ENCODE measurements at regions not wholly inside any gene's neighbourhood (a gene's known extent, or its start where the extent isn't known, plus 50 kb on each side); places are given as distances from the start of the nearest gene placed in this dataset.
A peak's percentile ranks its signal among the peaks of the same experiment; 100 is the strongest.

DNA sequence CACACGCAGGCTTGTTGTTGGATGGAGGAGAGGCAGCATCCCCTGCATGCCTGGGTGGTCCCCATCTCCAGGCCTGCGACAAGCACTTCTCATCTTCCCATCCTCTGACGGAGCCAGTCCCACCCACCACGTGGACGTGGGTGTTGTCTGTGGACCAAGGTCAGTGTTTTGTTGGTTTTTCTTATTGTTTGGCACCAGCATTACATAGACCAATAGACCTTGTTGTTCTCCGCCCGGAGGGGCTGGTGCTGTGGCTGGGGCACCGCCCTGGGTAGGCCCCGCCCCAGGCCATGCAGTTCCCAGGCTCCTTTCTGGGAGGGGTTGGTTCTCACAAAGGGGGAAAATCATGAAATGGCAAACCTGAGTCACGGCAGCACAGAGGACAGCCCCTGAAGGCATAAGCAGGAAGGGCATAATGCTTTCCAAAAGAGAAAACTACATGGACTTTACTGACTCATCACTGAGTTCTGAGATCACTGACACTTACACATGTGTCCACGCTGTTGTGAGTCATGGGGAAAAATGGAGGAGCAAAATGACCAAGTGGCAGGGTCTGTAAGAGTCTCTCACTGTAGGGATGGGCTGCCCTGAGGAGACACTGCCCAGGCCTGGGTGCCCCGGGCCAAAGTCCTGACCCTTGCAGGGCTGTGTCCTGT lies 90.8 kb downstream of the THBS2 start:
- WGBS (ENCODE audit: low lambda C conversion rate) = 70% methylated on average over 10 of the region's 12 CpGs
- Histone ChIP-seq H3K4me3 (ENCODE audit: low read depth in 2 of 2, low read length in 1 of 2) (no peak overlapping the region), H4K20me1 (ENCODE audit: insufficient read depth) (no peaks in the 10 kb centered on the region), H3K27me3 (ENCODE audit: insufficient read depth) (no peaks in the 10 kb centered on the region), H3F3A (replicated peaks; ENCODE audit: insufficient read depth) (no peaks in the 10 kb centered on the region), H3K4me1 (ENCODE audit: control insufficient read depth in 1 of 2, insufficient read depth in 2 of 2, low read depth in 1 of 2, low read length in 1 of 2) (no peaks in the 10 kb centered on the region; a peak in 2 of 4 replicates), H3K9ac (no peak overlapping the region; the same call in 1 of the 2 replicates), H3K79me2 (ENCODE audit: insufficient read depth) (no peaks in the 10 kb centered on the region), H3K27ac (ENCODE audit: low read depth in 2 of 2, low read length in 1 of 2) (peak overlapping the region in 1 of 2 experiments; percentile 58; a peak in 2 of 4 replicates), H3K36me3 (replicated peaks in 1 of 2; ENCODE audit: control insufficient read depth in 1 of 2, insufficient read depth in 2 of 2, low read length in 1 of 2) (no peaks in the 10 kb centered on the region), H3K4me2 (no peak overlapping the region), H2AFZ (ENCODE audit: low read depth) (no peak overlapping the region), H3K9me2 (no peaks in the 10 kb centered on the region), H3K9me3 (no peaks in the 10 kb centered on the region)
- DNase-seq = peak; percentile 20
- ChIA-PET CTCF (no interaction called here), POLR2A (no interaction called here)
- TF ChIP-seq FOXM1 (IDR thresholded peaks at IDR 0.05; ENCODE audit: low read depth) (no peak), RAD21 (IDR thresholded peaks at IDR 0.05; ENCODE audit: low read length) (no peak), SIN3A (IDR thresholded peaks at IDR 0.05; ENCODE audit: borderline replicate concordance, low read depth, low read length) (0 out of 2 replicates have a peak, but pooled peaks have one; percentile 28), MEF2A (IDR thresholded peaks at IDR 0.05; ENCODE audit: borderline replicate concordance, low read depth) (no peak), TCF12 (IDR thresholded peaks at IDR 0.05) (no peak), NRF1 (IDR thresholded peaks at IDR 0.05; ENCODE audit: low read depth, low read length) (no peak), FOSL2 (IDR thresholded peaks at IDR 0.05; ENCODE audit: borderline replicate concordance, low read depth) (peak; percentile 32; the same call in 1 of the 2 replicates)
- TF ChIP-seq, protein P1, sequence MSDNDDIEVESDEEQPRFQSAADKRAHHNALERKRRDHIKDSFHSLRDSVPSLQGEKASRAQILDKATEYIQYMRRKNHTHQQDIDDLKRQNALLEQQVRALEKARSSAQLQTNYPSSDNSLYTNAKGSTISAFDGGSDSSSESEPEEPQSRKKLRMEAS (IDR thresholded peaks at IDR 0.05; ENCODE audit: low read depth) = peak; percentile 81

DNA sequence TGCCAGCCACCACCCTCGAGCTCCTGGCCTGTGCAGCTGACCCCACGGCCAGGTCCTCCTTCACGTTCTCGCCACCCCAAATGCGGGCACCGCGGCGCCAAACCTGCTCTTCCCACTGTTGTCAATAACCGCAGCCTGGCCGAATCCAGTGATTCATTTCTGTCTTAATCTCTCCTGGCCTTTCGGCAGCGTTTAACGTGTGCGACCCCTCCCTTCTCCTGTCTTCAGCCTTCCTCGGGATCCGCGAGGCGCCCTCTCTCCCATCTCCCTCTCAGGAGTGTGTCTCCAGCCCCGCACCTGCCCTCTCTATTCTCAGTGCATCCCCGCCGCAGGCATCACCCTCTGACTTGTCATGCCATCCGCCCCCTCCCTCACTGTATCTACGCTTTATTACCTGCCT lies 91.4 kb downstream of the THBS2 start:
- TF ChIP-seq CHD2 (IDR thresholded peaks at IDR 0.05; ENCODE audit: low read length, partially characterized antibody) = no peak
- no peak for TF ChIP-seq EP300 (IDR thresholded peaks at IDR 0.05; ENCODE audit: borderline replicate concordance in 1 of 2, low read depth in 1 of 2, low read length in 1 of 2)
- TF ChIP-seq, protein P1 (IDR thresholded peaks at IDR 0.05; ENCODE audit: low read depth) = no peak
- TF ChIP-seq TAF1 (IDR thresholded peaks at IDR 0.05; ENCODE audit: borderline replicate concordance, low read depth, low read length) = no peak
- TF ChIP-seq FOXJ3 (CRISPR knock-in tag; IDR thresholded peaks at IDR 0.05) = no peak
- no peak for TF ChIP-seq RXRA (IDR thresholded peaks at IDR 0.05; ENCODE audit: borderline replicate concordance, low read depth)
- TF ChIP-seq NFIC (IDR thresholded peaks at IDR 0.05; ENCODE audit: borderline replicate concordance) = no peak
- TF ChIP-seq EZH2phosphoT487 (IDR thresholded peaks at IDR 0.05; ENCODE audit: borderline replicate concordance, low read depth) = no peak
- no peak for TF ChIP-seq NRF1 (IDR thresholded peaks at IDR 0.05; ENCODE audit: low read depth, low read length)
- TF ChIP-seq POLR2AphosphoS5 (IDR thresholded peaks at IDR 0.05; ENCODE audit: low read depth, low read length) = no peak
- no peak for TF ChIP-seq FOSL2 (IDR thresholded peaks at IDR 0.05; ENCODE audit: borderline replicate concordance, low read depth)
- TF ChIP-seq, protein P2, sequence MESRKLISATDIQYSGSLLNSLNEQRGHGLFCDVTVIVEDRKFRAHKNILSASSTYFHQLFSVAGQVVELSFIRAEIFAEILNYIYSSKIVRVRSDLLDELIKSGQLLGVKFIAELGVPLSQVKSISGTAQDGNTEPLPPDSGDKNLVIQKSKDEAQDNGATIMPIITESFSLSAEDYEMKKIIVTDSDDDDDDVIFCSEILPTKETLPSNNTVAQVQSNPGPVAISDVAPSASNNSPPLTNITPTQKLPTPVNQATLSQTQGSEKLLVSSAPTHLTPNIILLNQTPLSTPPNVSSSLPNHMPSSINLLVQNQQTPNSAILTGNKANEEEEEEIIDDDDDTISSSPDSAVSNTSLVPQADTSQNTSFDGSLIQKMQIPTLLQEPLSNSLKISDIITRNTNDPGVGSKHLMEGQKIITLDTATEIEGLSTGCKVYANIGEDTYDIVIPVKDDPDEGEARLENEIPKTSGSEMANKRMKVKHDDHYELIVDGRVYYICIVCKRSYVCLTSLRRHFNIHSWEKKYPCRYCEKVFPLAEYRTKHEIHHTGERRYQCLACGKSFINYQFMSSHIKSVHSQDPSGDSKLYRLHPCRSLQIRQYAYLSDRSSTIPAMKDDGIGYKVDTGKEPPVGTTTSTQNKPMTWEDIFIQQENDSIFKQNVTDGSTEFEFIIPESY (IDR thresholded peaks at IDR 0.05; ENCODE audit: borderline replicate concordance, low read depth) = no peak
- TF ChIP-seq, protein P3, sequence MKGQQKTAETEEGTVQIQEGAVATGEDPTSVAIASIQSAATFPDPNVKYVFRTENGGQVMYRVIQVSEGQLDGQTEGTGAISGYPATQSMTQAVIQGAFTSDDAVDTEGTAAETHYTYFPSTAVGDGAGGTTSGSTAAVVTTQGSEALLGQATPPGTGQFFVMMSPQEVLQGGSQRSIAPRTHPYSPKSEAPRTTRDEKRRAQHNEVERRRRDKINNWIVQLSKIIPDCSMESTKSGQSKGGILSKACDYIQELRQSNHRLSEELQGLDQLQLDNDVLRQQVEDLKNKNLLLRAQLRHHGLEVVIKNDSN (IDR thresholded peaks at IDR 0.05; ENCODE audit: borderline replicate concordance, low read depth) = no peak
- no peak for TF ChIP-seq MEF2A (IDR thresholded peaks at IDR 0.05; ENCODE audit: borderline replicate concordance, low read depth)
- no peak for TF ChIP-seq ELF1 (IDR thresholded peaks at IDR 0.05)
- no peak for TF ChIP-seq RFX5 (IDR thresholded peaks at IDR 0.05; ENCODE audit: low read length)
- DNase-seq = peak; percentile 4
- H3K9me3 ChIP-seq = no peaks in the 10 kb centered on the region
- H3K36me3 ChIP-seq (replicated peaks in 1 of 2; ENCODE audit: control insufficient read depth in 1 of 2, insufficient read depth in 2 of 2, low read length in 1 of 2) = no peaks in the 10 kb centered on the region
- no peaks in the 10 kb centered on the region for H4K20me1 ChIP-seq (ENCODE audit: insufficient read depth)
- H3K4me1 ChIP-seq (ENCODE audit: control insufficient read depth in 1 of 2, insufficient read depth in 2 of 2, low read depth in 1 of 2, low read length in 1 of 2) = no peaks in the 10 kb centered on the region; a peak in 1 of 4 replicates
- H2AFZ ChIP-seq (ENCODE audit: low read depth) = no peak overlapping the region
- WGBS (ENCODE audit: low lambda C conversion rate) = 92% methylated on average over 23 of the region's 23 CpGs
- H3K9ac ChIP-seq = no peak overlapping the region
- H3K4me3 ChIP-seq (ENCODE audit: low read depth in 2 of 2, low read length in 1 of 2) = no peak overlapping the region
- POLR2A ChIA-PET = no interaction called here
- no peaks in the 10 kb centered on the region for H3K79me2 ChIP-seq (ENCODE audit: insufficient read depth)
- peak overlapping the region in 1 of 2 experiments; percentile 51; a peak in 2 of 4 replicates for H3K27ac ChIP-seq (ENCODE audit: low read depth in 2 of 2, low read length in 1 of 2)
- CTCF ChIA-PET = no interaction called here
- H3K27me3 ChIP-seq (ENCODE audit: insufficient read depth) = no peaks in the 10 kb centered on the region
- H3F3A ChIP-seq (replicated peaks; ENCODE audit: insufficient read depth) = no peaks in the 10 kb centered on the region
- H3K9me2 ChIP-seq = no peaks in the 10 kb centered on the region
- no peak overlapping the region for H3K4me2 ChIP-seq
